Cardiac muscle cell (in vitro differentiated cells and primary cell): ENCODE measurements at regions not wholly inside any gene's neighbourhood (a gene's known extent, or its start where the extent isn't known, plus 50 kb on each side); places are given as distances from the start of the nearest gene placed in this dataset.

ENCODE experiments used
- DNase-seq, 2 donors: peaks; one replicate each; pipeline versions ENCODE4 v3.0.0 to v3.0.0-alpha.2; 2010 to 2017; ENCODE audit warnings: low read depth in 1 of 2, low spot score in 1 of 2
- H3K27ac ChIP-seq: fragments of 200-600 bp; sonication (generic); 2 replicates; pipeline ENCODE4 v1.5.1; 2016
- H3K27me3 ChIP-seq: fragments of 200-600 bp; sonication (generic); 2 replicates; pipeline ENCODE4 v1.6.0; 2016; ENCODE audit warnings: control low read depth
- H3K36me3 ChIP-seq: fragments of 200-600 bp; sonication (generic); 2 replicates; pipeline ENCODE4 v1.5.1; 2016; ENCODE audit warnings: control low read depth
- H3K4me1 ChIP-seq: fragments of 200-600 bp; sonication (generic); 2 replicates; pipeline ENCODE4 v1.8.1; 2017; ENCODE audit warnings: low read depth, mild to moderate bottlenecking, mixed run types
- H3K4me3 ChIP-seq: fragments of 200-600 bp; sonication (generic); 2 replicates; pipeline ENCODE4 v1.5.1; 2016; ENCODE audit warnings: mild to moderate bottlenecking
- H3K9me3 ChIP-seq: fragments of 200-600 bp; sonication (generic); 2 replicates; pipeline ENCODE4 v1.5.1; 2017; ENCODE audit warnings: low read depth, mild to moderate bottlenecking, control low read depth
- CTCF ChIP-seq: IDR thresholded peaks from 2 replicates; pipeline ENCODE4 v1.5.1; 2012; ENCODE audit warnings: low read depth, mild to moderate bottlenecking, low read length

GRCh38 chr3:21830541-21830940 lies 79.5 kb upstream of the ZNF385D start:
- no peak for TF ChIP-seq CTCF
- no peaks in the 10 kb centered on the region for H3K36me3 ChIP-seq
- H3K27ac ChIP-seq = no peak overlapping the region

DNA sequence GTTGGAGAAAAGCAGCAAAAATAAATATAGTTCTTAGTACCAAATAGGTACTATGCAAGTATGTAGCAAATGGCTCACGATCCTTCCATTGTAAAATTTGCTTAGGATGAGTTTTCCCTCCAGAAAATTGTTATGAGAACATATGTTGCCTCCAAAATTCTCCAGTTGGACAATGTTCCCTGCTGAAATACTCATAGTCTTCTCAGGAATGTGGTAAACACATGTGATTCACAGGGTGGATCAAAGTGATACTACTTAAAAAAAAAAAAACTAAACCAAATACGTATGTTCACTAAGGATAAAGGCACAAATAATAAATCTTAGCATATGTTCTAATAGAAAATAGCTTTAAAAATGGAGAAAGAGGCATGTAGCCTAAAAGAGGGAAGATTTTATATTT lies 84.3 kb upstream of the ZNF385D start:
- Histone ChIP-seq H3K4me1 (peaks cover 6% of the 10 kb centered on the region), H3K27ac (no peak overlapping the region), H3K27me3 (no peaks in the 10 kb centered on the region), H3K36me3 (no peaks in the 10 kb centered on the region), H3K4me3 (no peak overlapping the region), H3K9me3 (no peaks in the 10 kb centered on the region)
- no peak for DNase-seq
- TF ChIP-seq CTCF = no peak

More at GRCh38 chr3:21830541-21830940, 79.5 kb upstream of the ZNF385D start:
- no peaks in the 10 kb centered on the region for H3K4me1 ChIP-seq
- no peaks in the 10 kb centered on the region for H3K9me3 ChIP-seq
- H3K4me3 ChIP-seq = no peak overlapping the region
- no peaks in the 10 kb centered on the region for H3K27me3 ChIP-seq
- DNase-seq = no peak

- Histone ChIP-seq H3K27me3 (no peaks in the 10 kb centered on the region), H3K4me1 (peaks cover 6% of the 10 kb centered on the region), H3K9me3 (no peaks in the 10 kb centered on the region), H3K27ac (no peak overlapping the region), H3K4me3 (no peak overlapping the region), H3K36me3 (no peaks in the 10 kb centered on the region)
- no peak for TF ChIP-seq CTCF
- DNase-seq = no peak
Observed at GRCh38 chr3:21836227-21836626, 85.2 kb upstream of the ZNF385D start.

DNA sequence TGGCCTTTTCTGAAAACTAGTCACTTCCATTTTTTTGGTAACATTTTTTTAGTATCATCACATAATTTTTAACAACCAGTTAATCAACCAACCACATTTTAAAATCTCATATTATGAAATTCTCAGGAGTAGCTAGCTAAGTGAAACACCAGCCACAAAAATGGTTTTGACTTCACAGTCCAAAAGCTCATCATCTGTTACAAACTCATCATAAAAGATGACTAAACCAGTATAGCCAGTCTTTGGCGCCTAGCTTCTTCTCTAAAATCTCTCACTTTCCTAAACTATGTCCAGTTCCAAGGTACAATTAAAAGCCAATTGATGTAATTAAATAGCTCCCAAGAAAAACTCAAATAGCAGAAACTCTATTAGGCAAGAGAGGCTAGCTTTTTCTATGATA lies 88.2 kb upstream of the ZNF385D start:
- Histone ChIP-seq H3K4me1 (peaks cover 8% of the 10 kb centered on the region), H3K27me3 (no peaks in the 10 kb centered on the region), H3K36me3 (no peaks in the 10 kb centered on the region), H3K4me3 (no peak overlapping the region), H3K9me3 (no peaks in the 10 kb centered on the region), H3K27ac (peak overlapping the region; percentile 79)
- DNase-seq = no peak
- TF ChIP-seq CTCF = no peak

GRCh38 chr3:21839592-21839991 lies 88.6 kb upstream of the ZNF385D start:
- DNase-seq = peak; percentile 87 to 92
- Histone ChIP-seq H3K27me3 (no peaks in the 10 kb centered on the region), H3K4me3 (no peak overlapping the region), H3K27ac (peak overlapping the region; percentile 79), H3K9me3 (no peaks in the 10 kb centered on the region), H3K36me3 (no peaks in the 10 kb centered on the region), H3K4me1 (peaks cover 8% of the 10 kb centered on the region)
- TF ChIP-seq CTCF = peak; percentile 57

DNA sequence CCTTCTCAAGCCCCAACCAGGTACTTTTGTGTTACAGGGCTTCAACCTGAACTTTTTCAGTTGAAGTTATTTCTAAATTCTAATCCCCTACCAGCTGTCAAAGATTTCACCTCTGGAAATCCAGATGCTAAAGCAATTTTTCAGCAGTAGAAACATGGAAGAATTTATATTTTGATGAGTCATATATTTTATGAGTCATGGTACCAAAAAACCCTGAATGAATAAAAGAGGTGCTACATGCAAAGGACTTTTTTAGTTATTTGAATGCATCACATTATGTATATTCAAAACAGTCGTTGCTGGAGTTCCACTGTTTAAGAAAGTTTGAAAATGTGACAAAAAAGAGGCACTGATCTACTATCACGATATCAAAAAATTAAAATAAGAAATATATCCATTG lies 96.0 kb upstream of the ZNF385D start:
- Histone ChIP-seq H3K27ac (no peak overlapping the region), H3K9me3 (no peaks in the 10 kb centered on the region), H3K27me3 (no peaks in the 10 kb centered on the region), H3K36me3 (no peaks in the 10 kb centered on the region), H3K4me1 (peaks cover 2% of the 10 kb centered on the region), H3K4me3 (no peak overlapping the region)
- peak in 1 of 2 donors; percentile 10 for DNase-seq
- no peak for TF ChIP-seq CTCF
